NCI-H2081 (cell line): ENCODE measurements at regions not wholly inside any gene's neighbourhood (a gene's known extent, or its start where the extent isn't known, plus 50 kb on each side); places are given as distances from the start of the nearest gene placed in this dataset.
"Not testable (repeated sequence)": the region's sequence is repeated elsewhere in the genome, so short reads cannot be mapped to it uniquely, and the experiment has no call there.

ENCODE experiments used
- DNase-seq, 2 experiments: peaks; one replicate each; lab custom pipeline; 2025; lab: John Stamatoyannopoulos, UW

DNA sequence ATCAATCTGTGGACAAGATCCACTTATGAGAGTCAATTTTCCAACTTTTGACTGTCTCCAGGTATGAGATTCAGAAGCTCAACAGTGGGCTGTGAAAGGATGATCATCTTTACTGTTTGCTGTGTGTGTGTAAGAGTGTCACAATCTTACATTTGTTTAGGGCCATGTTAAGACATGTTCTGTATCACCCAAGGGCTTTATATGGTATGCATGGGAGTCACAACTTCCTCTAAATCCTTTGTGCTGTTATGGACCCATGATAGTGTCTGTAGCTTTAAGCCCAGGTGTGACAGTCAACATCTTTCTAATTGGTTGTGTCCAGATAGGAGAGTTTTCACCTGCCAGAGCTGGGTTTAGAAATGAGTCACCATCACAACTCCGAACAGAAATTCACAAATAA, 70.2 kb downstream of the ZNF726 start:
- not testable (repeated sequence) for DNase-seq

DNA sequence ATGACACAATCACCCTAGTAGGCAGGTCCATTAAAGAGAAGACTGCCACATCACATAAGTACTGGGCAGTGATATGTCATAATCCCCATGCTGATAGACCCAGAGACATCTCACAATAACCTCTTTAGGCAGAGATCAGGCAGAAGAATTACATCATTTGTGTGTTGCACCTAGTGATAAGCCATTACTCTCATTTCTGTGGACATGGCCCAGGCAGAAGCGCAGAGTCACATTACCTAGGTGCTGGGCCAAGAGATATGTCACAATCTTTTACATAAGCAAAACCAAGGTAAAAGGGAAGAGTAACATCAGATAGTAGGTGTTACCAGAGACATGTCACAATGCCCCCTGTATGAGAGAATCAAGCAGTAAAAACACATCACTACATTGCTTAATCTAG, 71.9 kb downstream of the ZNF726 start:
- no peak for DNase-seq

GRCh38 chr19:23991170-23991569, 76.5 kb downstream of the ZNF726 start:
- peak in 1 of 2 experiments; percentile 17 for DNase-seq

DNA sequence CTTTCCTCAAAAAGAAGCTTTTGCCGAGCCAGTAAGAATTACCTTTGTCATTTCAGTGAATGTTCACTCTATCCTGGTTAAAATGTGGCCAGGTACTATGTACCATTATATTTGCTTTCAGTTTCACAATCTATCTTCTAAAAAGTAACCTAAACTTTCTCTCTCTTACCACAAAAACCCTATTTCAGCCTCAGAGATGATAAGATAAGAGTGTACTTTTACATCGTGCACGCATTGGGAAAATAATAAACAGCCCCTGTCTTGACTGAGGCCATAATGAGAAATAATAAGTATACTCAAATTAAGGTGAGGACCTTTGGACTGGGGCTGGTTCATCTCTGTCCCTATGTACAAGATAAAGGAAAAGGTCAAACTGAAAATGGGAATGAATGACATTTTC, 77.7 kb downstream of the ZNF726 start:
- DNase-seq = no peak

DNA sequence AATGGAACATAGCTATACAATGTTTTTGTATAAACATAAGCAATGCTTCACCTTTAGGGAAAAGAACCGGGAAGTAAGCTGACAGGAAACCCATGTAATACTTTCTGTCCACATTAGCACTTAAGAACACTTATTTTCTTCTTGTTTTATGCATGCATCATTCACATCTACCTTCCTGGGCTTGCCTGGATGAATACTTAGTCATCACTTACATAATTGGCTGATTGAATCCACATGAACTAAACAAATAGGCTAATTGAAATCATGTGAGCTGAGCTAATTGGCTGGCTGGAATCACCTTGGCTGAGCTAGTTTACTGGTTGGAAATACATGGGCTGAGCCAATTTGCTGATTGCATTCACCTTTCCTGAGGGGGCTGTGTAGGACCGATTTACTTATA, 78.8 kb downstream of the ZNF726 start:
- DNase-seq = no peak

DNA sequence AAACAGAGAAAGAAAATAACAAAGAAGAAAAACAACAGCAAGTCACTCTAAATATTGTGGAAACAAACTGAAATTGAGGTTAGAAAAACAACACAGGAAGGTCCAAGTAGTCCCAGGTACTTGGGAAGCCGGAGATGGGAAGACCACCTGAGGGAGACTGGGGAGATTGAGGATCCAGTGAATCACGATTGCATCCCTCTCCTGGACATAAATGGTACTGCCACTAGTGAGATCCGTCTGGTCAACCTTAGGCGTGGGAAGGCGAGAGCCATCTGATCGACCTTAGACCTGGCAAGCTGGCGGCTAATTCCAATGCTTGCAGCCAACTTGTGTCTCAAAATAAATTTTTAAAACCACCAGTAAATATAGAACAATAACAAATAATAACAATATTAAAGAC, 81.9 kb downstream of the ZNF726 start:
- no peak for DNase-seq

DNA sequence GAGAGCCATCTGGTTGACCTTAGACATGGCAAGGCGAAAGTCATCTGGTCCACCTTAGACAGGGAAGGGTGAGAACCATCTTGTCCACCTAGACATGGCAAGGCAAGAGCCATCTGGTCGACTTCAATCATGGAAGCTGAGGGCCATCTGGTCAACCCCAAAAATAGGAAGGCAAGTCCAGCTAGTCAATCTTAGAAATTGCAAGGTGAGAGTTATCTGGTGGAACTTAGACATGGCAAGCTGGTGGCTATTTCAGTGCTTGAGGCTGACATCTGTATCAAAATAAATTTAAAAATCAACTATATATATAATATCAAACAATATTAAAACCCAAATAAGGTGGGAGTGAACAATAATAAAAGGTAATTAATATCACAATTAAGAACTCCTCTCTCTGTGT, 83.9 kb downstream of the ZNF726 start:
- DNase-seq = no peak

- no peak for DNase-seq
These were observed 85.3 kb downstream of the ZNF726 start for GRCh38 chr19:23999821-24000610.

GRCh38 chr19:24000656-24001055, 86.0 kb downstream of the ZNF726 start:
- DNase-seq = no peak

DNA sequence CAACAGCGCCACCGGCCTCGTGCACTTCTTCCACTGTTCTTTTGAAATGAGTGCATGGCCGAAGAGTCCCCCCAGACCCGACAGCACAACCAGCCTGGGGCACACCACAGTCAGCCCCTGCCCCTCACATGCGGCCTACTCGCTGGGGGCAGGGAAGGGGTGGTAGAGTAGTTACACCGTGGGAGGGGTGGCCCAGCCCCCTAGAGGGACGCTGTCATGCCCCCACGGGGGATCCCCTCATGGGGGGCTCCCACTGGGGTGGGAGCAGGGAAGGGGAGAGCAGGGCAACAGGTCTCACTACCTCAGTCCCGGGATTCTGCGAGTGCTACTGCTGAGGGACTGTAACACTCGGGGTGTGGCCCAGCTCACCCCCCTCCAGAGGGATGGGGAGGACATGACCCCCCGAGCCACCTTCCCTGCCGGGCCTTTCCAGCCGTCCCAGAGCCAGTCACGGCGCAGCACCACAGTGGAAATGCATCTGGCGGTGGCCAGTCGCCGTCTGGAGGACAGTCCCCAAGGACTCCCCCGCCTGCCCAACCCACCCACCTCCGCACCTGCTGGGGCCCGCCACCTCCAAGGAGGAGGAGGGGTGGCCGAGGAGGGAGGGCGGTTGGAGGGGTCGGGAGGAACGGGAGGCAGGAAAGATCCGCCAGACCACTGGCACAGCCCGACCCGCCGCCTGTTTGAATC, 84.6 kb upstream of the ZNF254 start:
- DNase-seq = no peak

GRCh38 chr19:24003537-24003936, 83.5 kb upstream of the ZNF254 start:
- DNase-seq = no peak

DNA sequence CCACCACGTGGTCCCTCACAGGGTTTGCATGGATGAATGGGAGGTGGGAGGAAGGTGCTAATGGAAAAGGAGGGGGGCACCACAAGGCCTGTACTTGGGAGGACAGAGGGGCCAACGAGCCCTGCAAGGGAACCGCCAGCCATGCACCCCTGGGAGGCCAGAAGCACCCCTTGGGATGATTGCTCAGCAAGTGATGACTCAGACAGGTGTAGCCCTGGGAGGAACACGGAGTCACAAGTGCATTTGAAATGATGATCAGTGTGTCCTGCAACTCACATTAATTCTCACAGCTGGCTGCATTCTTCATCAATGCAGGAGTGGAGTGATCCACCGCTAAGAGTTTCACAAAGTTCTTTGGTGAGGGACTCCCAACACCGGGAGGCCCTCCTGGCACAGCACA, 82.8 kb upstream of the ZNF254 start:
- DNase-seq = no peak

- DNase-seq = no peak
These were observed 56.9 kb upstream of the ZNF254 start for GRCh38 chr19:24029941-24030636.

GRCh38 chr19:24032651-24033050, 54.3 kb upstream of the ZNF254 start:
- DNase-seq = no peak

- DNase-seq = peak; percentile 90 to 94
These were observed 53.6 kb upstream of the ZNF254 start for GRCh38 chr19:24033301-24033962.

DNA sequence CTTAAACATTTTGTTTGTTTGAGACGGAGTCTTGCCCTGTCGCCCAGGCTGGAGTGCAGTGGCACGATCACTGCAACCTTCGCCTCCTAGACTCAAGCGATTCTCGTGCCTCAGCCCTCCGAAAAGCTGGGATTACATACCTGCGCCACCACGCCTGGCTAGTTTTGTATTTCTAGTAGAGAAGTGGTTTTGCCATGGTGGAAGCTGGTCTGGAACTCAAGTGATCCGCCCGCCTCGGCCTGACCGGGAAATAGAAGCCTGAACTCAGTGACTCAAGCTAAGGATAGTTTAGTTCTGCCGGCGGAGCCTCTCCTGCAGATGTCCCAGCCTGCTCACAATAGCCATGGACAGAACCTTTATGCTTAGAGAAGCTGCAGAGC, 53.0 kb upstream of the ZNF254 start:
- peak in 1 of 2 experiments; percentile 48 for DNase-seq

DNA sequence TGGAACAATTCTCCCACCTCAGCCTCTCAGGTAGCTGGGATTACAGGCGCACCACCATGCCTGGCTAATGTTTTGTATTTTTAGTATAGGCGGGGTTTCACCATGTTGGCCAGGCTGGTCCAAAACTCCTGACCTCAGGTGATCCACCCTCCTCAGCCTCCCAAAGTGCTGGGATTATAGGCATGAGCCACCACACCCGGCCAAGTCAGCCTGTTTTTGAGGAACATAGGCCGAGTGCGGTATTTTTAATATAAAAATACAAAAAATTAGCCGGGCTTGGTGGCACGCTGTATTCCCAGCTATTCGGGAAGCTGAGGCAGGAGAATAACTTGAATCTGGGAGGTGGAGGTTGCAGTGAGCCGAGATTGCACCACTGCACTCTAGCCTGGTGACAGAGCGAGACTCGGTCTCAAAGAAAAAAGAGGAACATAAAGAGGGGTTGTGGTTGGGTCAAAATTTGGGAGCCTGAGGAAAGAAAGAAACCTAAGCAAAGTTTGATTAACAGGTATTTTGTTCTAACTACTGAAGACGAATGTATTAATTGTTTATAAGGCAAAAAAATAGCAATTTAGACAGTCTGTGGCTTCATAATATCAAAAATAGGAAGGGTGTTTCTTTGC, 51.6 kb upstream of the ZNF254 start:
- not testable (repeated sequence) for DNase-seq
